HEK293 (cell line): ENCODE measurements at regions not wholly inside any gene's neighbourhood (a gene's known extent, or its start where the extent isn't known, plus 50 kb on each side); places are given as distances from the start of the nearest gene placed in this dataset.
"Not testable (repeated sequence)": the region's sequence is repeated elsewhere in the genome, so short reads cannot be mapped to it uniquely, and the experiment has no call there.

ENCODE experiments used
- CTCF ChIA-PET: fragments of 350-600 bp; formaldehyde crosslinking; extraction: SDS; loops from one replicate; lab custom pipeline; 2021; ENCODE audit warnings: antibody characterized with exemption; lab: Yijun Ruan, JAX
- POLR2A ChIA-PET: fragments of 300-600 bp; formaldehyde crosslinking; extraction: SDS; loops from one replicate; lab custom pipeline; 2020; ENCODE audit warnings: antibody characterized with exemption, inconsistent platforms; lab: Yijun Ruan, JAX
- H3K27ac ChIP-seq: fragments of 200-500 bp; sonication (Bioruptor generic); 2 replicates; pipeline ENCODE4 v1.5.1; 2014; ENCODE audit warnings: low read depth, low read length, control low read depth, inconsistent platforms; ENCODE audit errors: extremely low read depth
- H3K36me3 ChIP-seq, 2 experiments: fragments of 200-500 bp in 1 of 2; sonication (Bioruptor generic) in 1 of 2; 1 replicate in 1 of 2; 2 replicates in 1 of 2; pipeline ENCODE4 v1.5.1; 2014 to 2017; ENCODE audit warnings: inconsistent platforms in 2 of 2, low read length in 2 of 2; ENCODE audit not compliant: control insufficient read depth in 2 of 2, insufficient read depth in 1 of 2
- H3K4me1 ChIP-seq: fragments of 200-500 bp; sonication (Bioruptor generic); 2 replicates; pipeline ENCODE4 v1.5.1; 2014; ENCODE audit warnings: mild to moderate bottlenecking, low read length, inconsistent platforms; ENCODE audit not compliant: control insufficient read depth, insufficient read depth
- H3K4me3 ChIP-seq: 2 replicates; pipeline ENCODE4 v1.5.1; 2011; ENCODE audit warnings: low read depth, mild to moderate bottlenecking, control low read depth, low read length, moderate library complexity
- H3K9me3 ChIP-seq: fragments of 200-500 bp; sonication (Bioruptor generic); 2 replicates; pipeline ENCODE4 v1.5.1; 2014; ENCODE audit warnings: low read depth, low read length, inconsistent platforms; ENCODE audit not compliant: control insufficient read depth, insufficient read depth
- GLI2 ChIP-seq: fragments of 450-650 bp; formaldehyde crosslinking; IDR thresholded peaks from 2 replicates; pipeline ENCODE4; 2017; ENCODE audit warnings: missing biosample characterization, missing genetic modification characterization, low read depth, borderline replicate concordance
- TCF7L2 ChIP-seq: IDR thresholded peaks from 2 replicates; pipeline ENCODE4 v1.6.1; 2011; ENCODE audit warnings: low read depth, mild to moderate bottlenecking, inconsistent platforms, low read length, moderate library complexity, borderline replicate concordance
- TRIM28 ChIP-seq: IDR thresholded peaks from 2 replicates; pipeline ENCODE4 v1.6.1; 2011; ENCODE audit warnings: low read length, control low read depth, borderline replicate concordance
- WT1 ChIP-seq: fragments of 450-650 bp; formaldehyde crosslinking; IDR thresholded peaks from 2 replicates; pipeline ENCODE4 v1.5.1; 2016; ENCODE audit warnings: missing biosample characterization, missing genetic modification characterization
- ZFP69B ChIP-seq: fragments of 450-650 bp; formaldehyde crosslinking; IDR thresholded peaks from 2 replicates; pipeline ENCODE4 v1.5.1; 2016; ENCODE audit warnings: missing biosample characterization, missing genetic modification characterization
- ZNF10 ChIP-seq: fragments of 450-650 bp; formaldehyde crosslinking; IDR thresholded peaks from 2 replicates; pipeline ENCODE4 v1.5.1; 2017; ENCODE audit warnings: missing biosample characterization, missing genetic modification characterization
- ZNF211 ChIP-seq: fragments of 450-650 bp; formaldehyde crosslinking; IDR thresholded peaks from 2 replicates; pipeline ENCODE4 v1.5.1; 2016; ENCODE audit warnings: low read depth, missing biosample characterization, missing genetic modification characterization
- ZNF629 ChIP-seq: fragments of 450-650 bp; formaldehyde crosslinking; IDR thresholded peaks from 2 replicates; pipeline ENCODE4 v1.5.1; 2017; ENCODE audit warnings: missing biosample characterization, missing genetic modification characterization
- ZNF664 ChIP-seq: fragments of 450-650 bp; formaldehyde crosslinking; IDR thresholded peaks from 2 replicates; pipeline ENCODE4 v1.5.1; 2016; ENCODE audit warnings: missing biosample characterization, missing genetic modification characterization
- TF ChIP-seq, protein P1 (sequence below): fragments of 450-650 bp; formaldehyde crosslinking; IDR thresholded peaks from 2 replicates; pipeline ENCODE4 v1.5.1; 2017; ENCODE audit warnings: missing biosample characterization, mild to moderate bottlenecking, missing genetic modification characterization, moderate library complexity
- TF ChIP-seq, protein P2 (sequence below): fragments of 450-650 bp; formaldehyde crosslinking; IDR thresholded peaks from 2 replicates; pipeline ENCODE4 v1.5.1; 2016; ENCODE audit warnings: missing biosample characterization, missing genetic modification characterization
- TF ChIP-seq, protein P3 (sequence below): fragments of 450-650 bp; formaldehyde crosslinking; IDR thresholded peaks from 2 replicates; pipeline ENCODE4 v1.5.1; 2016; ENCODE audit warnings: missing biosample characterization, missing genetic modification characterization
- TF ChIP-seq, protein P4 (sequence below): fragments of 450-650 bp; formaldehyde crosslinking; IDR thresholded peaks from 2 replicates; pipeline ENCODE4 v1.5.1; 2016; ENCODE audit warnings: missing biosample characterization, missing genetic modification characterization

DNA sequence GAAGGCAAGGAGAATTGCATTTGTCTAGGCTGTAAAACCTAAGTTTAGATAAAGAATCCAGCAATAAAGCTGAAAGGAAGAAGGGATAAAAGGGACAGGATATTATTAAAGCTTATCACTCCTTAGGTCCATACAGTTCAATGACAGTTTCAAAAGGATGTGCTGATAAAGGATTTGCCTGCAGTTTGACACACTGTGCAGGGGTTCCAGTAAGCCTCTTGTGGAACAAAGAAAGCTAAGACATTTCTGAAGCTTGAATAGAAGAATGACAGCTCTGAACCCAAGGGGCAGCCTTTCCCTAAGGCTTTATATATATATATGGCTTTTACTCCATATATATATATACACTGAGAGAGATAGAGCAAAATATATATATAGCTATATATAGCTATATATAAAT, 276.8 kb upstream of the GRM3 start:
- Histone ChIP-seq H3K4me3 (no peak overlapping the region), H3K27ac (no peak overlapping the region), H3K36me3 (no peaks in the 10 kb centered on the region)
- TF ChIP-seq TCF7L2 (peak; percentile 62; the same call in 1 of the 2 replicates), ZNF664 (tag by site-specific recombination) (no peak)
- TF ChIP-seq, all 188 proteins: peak for 1
- no peaks in the 10 kb centered on the region for H3K9me3 ChIP-seq
- POLR2A ChIA-PET: no interaction called here
- no peaks in the 10 kb centered on the region for H3K4me1 ChIP-seq
- CTCF ChIA-PET: no interaction called here

DNA sequence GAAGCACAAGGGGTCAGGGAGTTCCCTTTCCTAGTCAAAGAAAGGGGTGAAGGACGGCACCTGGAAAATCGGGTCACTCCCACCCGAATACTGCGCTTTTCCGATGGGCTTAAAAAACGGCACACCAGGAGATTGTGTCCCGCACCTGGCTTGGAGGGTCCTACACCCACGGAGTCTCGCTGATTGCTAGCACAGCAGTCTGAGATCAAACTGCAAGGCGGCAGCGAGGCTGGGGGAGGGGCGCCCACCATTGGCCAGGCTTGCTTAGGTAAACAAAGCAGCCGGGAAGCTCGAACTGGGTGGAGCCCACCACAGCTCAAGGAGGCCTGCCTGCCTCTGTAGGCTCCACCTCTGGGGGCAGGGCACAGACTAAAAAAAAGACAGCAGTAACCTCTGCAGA, 303.3 kb upstream of the GRM3 start:
- H3K27ac ChIP-seq, H3K36me3 ChIP-seq, H3K4me3 ChIP-seq, H3K9me3 ChIP-seq, POLR2A ChIA-PET, CTCF ChIA-PET, H3K4me1 ChIP-seq: not testable (repeated sequence)

DNA sequence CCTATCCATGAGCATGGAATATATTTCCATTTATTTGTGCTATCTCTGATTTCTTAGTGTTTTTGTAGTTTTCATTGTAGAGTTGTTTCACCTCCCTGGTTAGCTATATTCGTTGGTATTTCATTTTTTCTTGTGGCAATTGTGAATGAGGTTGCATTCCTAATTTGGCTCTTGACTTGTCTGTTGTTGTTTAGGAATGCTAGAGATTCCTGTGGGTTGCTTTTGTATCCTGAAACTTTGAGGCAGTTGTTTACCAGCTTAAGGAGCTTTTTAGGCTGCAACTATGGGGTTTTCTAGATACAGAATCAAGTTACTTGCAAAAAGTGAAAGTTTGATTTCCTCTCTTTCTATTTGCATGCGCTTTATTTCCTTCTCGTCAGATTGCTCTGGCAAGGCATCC, 304.7 kb upstream of the GRM3 start:
- no peaks in the 10 kb centered on the region for H3K9me3 ChIP-seq
- TF ChIP-seq, protein P1, sequence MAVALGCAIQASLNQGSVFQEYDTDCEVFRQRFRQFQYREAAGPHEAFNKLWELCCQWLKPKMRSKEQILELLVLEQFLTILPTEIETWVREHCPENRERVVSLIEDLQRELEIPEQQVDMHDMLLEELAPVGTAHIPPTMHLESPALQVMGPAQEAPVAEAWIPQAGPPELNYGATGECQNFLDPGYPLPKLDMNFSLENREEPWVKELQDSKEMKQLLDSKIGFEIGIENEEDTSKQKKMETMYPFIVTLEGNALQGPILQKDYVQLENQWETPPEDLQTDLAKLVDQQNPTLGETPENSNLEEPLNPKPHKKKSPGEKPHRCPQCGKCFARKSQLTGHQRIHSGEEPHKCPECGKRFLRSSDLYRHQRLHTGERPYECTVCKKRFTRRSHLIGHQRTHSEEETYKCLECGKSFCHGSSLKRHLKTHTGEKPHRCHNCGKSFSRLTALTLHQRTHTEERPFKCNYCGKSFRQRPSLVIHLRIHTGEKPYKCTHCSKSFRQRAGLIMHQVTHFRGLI (tag by site-specific recombination): no peak
- TF ChIP-seq GLI2 (no peak), ZNF10 (tag by site-specific recombination) (no peak), ZNF629 (tag by site-specific recombination) (no peak), ZNF211 (tag by site-specific recombination) (no peak), WT1 (tag by site-specific recombination) (no peak), TRIM28 (no peak), ZFP69B (no peak)
- TF ChIP-seq, protein P2, sequence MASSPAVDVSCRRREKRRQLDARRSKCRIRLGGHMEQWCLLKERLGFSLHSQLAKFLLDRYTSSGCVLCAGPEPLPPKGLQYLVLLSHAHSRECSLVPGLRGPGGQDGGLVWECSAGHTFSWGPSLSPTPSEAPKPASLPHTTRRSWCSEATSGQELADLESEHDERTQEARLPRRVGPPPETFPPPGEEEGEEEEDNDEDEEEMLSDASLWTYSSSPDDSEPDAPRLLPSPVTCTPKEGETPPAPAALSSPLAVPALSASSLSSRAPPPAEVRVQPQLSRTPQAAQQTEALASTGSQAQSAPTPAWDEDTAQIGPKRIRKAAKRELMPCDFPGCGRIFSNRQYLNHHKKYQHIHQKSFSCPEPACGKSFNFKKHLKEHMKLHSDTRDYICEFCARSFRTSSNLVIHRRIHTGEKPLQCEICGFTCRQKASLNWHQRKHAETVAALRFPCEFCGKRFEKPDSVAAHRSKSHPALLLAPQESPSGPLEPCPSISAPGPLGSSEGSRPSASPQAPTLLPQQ (tag by site-specific recombination): no peak
- TF ChIP-seq, protein P3, sequence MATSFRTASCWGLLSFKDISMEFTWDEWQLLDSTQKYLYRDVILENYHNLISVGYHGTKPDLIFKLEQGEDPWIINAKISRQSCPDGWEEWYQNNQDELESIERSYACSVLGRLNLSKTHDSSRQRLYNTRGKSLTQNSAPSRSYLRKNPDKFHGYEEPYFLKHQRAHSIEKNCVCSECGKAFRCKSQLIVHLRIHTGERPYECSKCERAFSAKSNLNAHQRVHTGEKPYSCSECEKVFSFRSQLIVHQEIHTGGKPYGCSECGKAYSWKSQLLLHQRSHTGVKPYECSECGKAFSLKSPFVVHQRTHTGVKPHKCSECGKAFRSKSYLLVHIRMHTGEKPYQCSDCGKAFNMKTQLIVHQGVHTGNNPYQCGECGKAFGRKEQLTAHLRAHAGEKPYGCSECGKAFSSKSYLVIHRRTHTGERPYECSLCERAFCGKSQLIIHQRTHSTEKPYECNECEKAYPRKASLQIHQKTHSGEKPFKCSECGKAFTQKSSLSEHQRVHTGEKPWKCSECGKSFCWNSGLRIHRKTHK (tag by site-specific recombination): no peak
- TF ChIP-seq, protein P4, sequence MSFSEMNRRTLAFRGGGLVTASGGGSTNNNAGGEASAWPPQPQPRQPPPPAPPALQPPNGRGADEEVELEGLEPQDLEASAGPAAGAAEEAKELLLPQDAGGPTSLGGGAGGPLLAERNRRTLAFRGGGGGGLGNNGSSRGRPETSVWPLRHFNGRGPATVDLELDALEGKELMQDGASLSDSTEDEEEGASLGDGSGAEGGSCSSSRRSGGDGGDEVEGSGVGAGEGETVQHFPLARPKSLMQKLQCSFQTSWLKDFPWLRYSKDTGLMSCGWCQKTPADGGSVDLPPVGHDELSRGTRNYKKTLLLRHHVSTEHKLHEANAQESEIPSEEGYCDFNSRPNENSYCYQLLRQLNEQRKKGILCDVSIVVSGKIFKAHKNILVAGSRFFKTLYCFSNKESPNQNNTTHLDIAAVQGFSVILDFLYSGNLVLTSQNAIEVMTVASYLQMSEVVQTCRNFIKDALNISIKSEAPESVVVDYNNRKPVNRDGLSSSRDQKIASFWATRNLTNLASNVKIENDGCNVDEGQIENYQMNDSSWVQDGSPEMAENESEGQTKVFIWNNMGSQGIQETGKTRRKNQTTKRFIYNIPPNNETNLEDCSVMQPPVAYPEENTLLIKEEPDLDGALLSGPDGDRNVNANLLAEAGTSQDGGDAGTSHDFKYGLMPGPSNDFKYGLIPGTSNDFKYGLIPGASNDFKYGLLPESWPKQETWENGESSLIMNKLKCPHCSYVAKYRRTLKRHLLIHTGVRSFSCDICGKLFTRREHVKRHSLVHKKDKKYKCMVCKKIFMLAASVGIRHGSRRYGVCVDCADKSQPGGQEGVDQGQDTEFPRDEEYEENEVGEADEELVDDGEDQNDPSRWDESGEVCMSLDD (tag by site-specific recombination): no peak
- TF ChIP-seq, all 188 proteins: peak for 0
- H3K4me1 ChIP-seq: no peaks in the 10 kb centered on the region
- CTCF ChIA-PET: no interaction called here
- no peak overlapping the region for H3K4me3 ChIP-seq
- no peak overlapping the region for H3K27ac ChIP-seq
- H3K36me3 ChIP-seq: no peaks in the 10 kb centered on the region
- POLR2A ChIA-PET: no interaction called here
